ENCODE measurements at regions not wholly inside any gene's neighbourhood (a gene's known extent, or its start where the extent isn't known, plus 50 kb on each side); places are given as distances from the start of the nearest gene placed in this dataset.

DNA sequence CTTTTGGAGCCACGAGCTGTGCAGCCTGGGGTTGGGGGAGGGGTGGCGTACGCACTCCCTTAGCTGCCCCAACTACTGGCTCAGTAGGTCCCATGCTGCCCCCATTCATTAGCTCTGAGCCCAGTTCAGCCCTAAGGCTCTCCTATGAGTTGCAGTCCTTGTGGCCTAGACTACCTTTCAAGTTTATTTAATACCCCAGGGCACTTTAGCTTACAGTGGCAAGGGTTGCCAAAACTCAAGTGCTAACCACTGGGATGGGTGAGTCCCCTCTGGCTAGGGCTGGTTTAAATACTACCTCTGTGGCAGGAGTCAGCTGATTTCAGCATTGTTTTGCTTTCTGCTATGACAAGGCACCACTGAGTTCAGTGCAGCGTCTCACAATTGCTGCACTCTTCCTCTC, 118.2 kb downstream of the ODF2L start:
- TF ChIP-seq, protein P1, sequence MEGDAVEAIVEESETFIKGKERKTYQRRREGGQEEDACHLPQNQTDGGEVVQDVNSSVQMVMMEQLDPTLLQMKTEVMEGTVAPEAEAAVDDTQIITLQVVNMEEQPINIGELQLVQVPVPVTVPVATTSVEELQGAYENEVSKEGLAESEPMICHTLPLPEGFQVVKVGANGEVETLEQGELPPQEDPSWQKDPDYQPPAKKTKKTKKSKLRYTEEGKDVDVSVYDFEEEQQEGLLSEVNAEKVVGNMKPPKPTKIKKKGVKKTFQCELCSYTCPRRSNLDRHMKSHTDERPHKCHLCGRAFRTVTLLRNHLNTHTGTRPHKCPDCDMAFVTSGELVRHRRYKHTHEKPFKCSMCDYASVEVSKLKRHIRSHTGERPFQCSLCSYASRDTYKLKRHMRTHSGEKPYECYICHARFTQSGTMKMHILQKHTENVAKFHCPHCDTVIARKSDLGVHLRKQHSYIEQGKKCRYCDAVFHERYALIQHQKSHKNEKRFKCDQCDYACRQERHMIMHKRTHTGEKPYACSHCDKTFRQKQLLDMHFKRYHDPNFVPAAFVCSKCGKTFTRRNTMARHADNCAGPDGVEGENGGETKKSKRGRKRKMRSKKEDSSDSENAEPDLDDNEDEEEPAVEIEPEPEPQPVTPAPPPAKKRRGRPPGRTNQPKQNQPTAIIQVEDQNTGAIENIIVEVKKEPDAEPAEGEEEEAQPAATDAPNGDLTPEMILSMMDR (conservative IDR thresholded peaks at IDR 0.05; ENCODE audit: low read depth, low read length), result no peak
- TF ChIP-seq EZH2 (IDR thresholded peaks at IDR 0.05; ENCODE audit: low read length, unreplicated experiment) (no peak), EZH2phosphoT487 (IDR thresholded peaks at IDR 0.05; ENCODE audit: borderline replicate concordance, low read length) (no peak)
